HG02870 (cell line): ENCODE measurements at regions not wholly inside any gene's neighbourhood (a gene's known extent, or its start where the extent isn't known, plus 50 kb on each side); places are given as distances from the start of the nearest gene placed in this dataset.
"Not testable (repeated sequence)": the region's sequence is repeated elsewhere in the genome, so short reads cannot be mapped to it uniquely, and the experiment has no call there.

ENCODE experiments used
- ATAC-seq: cut with Tn5 transposase; IDR thresholded peaks from one replicate; pipeline ENCODE4 v1.9.1; 2021; ENCODE audit warnings: mild to moderate bottlenecking, moderate library complexity; ENCODE audit not compliant: unreplicated experiment

DNA sequence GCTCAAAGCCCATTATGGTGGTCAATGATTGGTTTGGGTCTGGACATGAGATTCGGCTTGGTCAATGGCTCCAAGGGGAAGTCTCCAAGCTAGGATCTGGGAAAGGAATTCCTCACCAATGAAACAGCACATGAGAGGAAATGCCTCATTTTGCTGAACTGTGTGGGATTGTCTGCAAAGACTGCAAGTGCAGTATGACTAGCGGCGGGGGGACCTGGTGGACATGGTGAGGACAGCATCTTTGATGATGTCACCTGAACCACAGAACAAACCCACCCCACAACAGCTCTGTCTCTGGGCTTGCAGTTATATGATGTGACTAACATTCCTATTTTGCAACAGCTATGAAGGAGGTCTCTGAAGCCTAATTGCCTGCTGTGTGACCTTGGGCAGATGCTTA is 50.6 kb upstream of the NKD1 start:
- no peak for ATAC-seq

DNA sequence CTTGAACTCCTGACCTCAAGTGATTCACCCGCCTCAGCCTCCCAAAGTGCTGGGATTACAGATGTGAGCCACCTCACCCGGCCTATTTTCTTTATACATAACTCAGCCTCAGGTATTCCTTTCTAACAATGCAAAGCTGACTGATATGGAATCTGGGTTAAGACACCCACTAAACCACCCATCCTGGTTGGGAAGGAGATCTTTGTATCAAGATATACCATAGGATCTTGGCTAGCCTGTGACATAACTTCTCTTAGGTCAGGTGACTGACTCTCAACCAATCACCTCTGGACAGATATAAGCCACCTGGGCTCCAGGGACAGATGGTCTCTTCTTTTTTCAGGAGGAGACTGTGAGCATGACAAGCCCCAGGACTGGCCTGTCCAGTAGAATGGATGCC is 51.2 kb upstream of the NKD1 start:
- no peak for ATAC-seq

DNA sequence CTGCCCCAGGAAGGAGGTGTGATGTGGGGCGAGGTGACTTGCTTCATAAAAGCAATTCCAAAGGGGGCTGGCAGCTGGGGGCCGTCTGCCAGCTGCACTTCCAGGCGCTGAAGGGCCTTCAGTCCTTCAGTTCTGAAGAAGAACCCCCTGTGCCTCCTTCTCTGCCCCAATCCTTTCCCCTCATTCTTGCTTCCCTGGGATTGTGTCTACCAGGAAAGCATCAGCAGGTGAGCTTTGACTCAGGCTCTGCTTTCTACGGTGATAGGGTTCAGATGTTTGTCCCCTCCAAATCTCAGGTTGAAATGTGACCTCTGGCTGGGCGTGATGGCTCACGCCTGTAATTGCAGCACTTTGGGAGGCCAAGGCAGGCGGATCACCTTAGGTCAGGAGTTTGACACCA is 52.5 kb upstream of the NKD1 start:
- no peak for ATAC-seq

DNA sequence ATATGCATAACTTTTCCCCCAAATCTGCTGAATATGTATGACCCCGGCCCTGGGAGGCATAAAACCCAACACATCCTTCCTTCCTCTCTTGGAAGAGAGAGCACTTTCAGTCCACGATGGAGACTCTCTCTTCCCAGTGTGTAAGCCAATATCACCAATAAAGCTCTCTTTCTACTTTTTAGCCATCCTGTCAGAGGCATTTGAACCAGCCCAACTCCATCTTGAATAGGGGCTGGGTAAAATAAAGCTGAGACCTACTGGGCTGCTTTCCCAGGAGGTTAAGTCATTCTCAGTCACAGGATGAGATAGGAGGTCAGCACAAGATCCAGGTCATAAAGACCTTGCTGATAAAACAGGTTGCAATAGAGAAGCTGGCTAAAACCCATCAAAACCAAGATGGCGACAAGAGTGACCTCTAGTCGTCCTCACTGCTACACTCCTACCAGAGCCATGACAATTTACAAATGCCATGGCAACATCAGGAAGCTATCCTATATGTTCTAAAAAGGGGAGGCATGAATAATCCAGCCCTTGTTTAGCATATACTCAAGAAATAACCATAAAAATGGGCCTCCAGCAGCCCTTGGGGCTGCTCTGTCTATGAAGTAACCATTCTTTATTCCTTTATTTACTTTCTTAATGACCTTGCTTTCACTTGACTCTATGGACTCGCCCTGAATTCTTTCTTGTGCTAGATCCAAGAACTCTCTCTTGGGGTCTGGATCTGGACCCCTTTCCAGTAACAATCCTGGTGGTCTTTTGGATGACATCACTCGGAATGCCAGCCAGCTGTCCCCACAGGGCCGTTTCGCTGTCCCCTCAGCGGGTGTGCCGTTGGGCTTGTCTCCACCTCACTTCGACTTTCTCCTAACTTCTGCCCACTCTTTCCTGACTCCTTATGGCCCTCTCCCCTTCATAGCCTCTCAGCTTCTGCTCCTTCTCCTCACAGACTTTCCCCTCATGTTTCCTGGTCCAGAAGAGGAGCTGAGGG is 53.4 kb upstream of the NKD1 start:
- ATAC-seq, result no peak

DNA sequence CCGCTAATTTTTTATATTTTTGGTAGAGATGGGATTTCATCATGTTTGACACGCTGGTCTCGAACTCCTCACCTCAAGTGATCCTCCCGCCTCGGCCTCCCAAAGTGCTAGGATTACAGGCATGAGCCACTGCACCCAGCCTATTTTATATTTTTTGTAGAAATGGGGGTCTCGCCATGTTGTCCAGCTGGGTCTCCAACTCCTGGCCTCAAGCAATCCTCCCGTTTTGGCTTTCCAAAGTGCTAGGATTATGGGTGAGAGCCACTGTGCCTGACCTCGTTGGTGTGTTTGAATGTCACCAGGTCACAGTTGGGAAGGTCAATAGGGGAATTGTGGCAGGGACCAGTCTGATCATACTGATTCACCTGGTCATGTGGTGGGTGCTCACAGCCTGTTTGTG is 56.7 kb upstream of the NKD1 start:
- no peak for ATAC-seq

DNA sequence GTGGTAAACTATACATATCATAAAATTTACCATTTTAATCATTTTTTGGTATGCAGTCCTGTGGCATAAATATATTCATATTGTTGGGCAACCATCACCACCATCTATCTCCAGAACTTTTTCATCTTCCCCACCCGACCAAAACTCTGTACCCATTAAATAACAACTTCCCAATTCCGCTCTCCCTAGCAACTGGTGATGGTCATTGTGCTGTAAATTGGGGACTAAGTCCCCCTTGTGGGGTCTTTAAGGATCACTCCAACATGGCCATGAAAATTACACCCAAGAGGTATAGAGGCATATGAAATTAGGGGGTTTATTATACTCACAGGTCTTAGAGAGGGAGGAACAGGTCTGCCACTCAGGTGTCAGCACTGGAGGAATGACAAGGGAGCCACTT is 57.4 kb upstream of the NKD1 start:
- no peak for ATAC-seq

DNA sequence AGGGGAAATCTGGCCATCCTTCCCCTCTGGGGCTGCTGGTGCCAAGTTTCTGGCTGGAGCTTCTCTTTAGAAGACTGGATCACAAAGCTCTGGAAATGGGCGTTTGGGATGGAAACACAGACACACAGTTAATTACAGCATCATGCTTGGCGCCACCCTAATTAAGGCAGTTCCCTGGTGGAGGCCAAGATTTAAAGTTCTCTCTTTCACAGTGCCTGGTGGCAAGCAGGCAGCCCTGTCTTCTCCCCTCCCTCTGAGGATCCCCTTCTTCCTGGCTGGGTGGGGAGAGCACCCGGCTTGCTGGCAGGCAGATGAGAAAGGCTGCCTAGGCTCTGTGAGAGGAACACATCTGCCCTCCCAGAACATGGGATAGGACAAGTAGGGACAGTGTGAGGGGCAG is 59.0 kb upstream of the NKD1 start:
- no peak for ATAC-seq

DNA sequence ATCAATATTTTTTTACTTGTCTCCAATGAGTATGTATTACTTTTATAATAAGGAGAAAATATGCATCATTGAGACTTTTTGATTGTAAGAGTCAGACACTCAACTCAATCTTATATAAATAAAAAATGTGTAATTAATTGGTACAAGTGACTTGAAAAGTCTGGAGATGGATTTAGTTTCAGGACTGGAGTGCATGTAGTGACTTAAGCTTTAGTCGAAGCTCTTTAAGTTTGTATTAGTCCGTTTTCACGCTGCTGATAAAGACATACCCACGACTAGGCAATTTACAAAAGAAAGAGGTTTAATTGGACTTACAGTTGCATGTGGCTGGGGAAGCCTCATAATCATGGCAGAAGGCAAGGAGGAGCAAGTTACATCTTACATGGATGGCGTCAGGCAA is 60.7 kb upstream of the NKD1 start:
- ATAC-seq, result no peak

DNA sequence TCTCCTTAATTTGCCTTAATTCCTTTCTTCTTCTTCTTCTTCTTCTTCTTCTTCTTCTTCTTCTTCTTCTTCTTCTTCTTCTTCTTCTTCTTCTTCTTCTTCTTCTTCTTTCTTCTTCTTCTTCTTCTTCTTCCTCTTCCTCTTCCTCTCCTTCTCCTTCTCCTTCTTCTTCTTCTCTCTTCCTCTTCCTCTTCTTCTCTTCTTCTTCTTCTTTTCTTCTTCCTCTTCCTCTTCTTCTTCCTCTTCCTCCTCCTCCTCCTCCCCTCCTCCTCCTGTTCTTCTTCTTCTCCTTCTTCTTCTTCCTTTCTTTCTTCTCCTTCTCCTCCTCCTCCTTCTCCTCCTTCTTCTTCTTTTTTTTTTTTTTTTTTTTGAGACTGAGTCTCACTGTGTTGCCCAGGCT is 62.0 kb upstream of the NKD1 start:
- not testable (repeated sequence) for ATAC-seq

DNA sequence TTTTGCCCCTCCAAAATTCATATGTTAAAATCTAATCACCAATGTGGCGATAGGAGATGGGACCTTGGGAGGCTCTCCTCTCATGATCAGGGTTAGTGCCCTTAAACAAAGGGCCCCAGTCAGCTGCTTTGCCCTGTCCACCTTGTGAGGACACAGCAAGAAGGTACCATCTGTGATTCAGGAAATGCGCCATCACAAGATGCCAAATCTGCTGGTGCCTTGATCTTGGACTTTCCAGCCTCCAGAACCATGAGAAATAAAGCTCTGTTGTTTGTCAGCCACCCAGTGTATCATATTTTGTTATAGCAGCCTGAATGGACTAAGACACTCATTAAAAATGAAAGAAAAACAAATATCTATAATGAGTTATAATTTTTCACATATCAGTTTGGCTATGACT is 63.0 kb upstream of the NKD1 start:
- ATAC-seq, result no peak

DNA sequence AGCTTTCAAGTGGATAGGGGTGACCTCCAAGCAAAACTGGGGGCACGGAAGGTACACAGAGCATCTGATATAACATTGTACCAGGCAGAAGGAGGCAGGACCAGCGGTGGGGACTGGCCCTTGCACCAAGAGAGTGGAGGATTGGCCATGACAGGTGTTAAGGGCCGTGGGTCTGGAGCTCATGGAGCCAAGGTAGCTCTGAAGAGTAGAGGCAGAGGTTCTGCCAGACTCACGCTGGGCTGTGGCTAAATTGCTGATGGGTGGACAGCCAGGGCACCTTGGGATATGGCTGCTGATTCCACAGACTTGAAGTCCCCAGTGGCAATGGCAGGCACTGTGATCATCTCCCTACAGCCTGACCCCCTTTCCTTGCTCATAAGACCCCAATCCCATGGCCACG is 65.9 kb upstream of the NKD1 start:
- no peak for ATAC-seq

DNA sequence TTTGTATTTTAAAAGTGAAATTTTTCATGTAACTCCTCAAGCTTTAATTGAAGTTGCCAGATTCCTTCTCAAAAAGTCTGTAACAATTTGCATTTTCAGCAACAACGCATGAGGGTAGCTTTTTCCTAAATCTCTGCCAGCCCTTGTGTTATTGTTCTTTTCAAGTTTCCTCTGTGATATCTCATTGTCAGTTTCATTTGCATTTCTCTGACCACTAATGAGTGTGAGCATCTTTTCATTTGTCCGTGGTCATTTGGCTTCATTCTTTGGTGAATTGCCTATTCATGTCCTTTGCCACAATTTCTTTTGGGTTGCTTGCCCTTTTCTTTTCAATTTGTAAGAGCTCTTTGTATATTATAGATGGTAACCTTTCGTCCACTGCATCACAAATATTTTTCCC is 68.0 kb upstream of the NKD1 start:
- no peak for ATAC-seq

DNA sequence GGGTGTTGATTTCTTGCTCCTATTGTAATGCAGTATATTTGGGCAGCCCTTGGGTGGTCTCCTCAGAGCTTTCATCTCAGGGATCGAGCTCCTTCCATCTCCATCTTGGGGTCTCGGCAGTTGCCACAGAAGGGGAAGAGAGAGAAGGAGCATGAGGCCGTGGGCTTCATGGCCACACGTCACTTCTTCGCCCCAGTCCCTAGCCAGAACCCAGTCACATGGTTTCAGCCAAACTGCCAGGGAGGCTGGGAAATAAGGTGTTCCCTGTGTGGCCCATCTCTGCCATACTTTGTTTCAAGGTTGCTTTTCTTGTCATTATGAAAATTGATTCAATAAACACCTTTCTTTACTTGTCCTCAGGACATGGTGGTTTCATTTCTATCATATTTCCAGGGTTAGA is 68.4 kb upstream of the NKD1 start:
- ATAC-seq, result no peak

DNA sequence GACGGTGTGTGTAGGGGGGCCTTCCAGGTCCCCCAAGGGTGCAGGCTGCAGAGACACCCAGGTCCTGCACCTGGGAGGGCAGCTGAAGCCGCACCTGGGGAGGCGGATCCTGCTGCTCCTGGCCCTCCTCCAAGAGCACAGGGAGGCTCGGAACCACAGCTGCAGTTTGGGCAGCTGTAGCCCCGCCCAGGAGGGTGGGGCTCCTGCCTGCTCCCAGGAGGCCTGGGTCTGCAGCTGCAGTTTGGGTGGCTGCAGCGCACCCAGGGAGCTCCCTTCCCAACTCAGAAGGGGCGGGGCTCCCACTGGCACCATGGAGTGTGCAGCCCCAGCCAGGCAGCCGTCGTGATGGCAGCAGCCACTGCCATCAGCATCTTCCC is 69.4 kb upstream of the NKD1 start:
- ATAC-seq, result no peak

DNA sequence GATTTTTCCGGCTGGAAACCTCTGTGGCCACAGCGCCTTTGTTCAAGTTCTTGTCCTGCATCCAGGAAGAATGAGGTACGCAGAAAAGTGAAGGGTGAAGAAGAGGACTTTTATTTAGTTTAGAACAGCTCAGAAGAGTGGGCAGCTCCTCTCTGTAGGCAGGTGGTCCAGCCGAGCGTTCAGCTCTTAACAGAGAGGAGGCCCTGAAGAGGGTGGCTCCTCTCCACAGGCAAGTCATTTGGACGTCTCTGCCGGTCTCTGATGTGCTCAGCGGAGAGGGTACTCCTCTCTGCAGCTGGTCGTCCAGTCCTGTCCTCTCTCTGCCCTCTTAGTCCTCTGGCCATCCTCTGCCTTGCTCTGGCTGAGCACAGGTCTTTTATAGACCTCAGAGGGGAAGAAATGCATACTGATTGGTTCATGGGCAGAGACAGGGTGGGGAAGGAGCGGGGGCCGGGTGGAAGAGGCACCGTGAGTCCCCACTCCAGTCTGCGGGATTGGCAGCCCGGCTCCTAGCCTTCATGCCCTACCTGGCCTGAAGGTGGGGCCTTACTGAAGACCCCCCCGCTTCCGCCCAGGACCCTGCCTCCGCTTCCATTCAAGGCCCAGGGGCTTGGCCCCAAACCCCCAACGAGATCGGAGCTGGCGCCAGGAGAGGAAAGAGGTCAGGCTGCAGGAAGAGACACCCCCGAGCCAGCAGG is 70.0 kb upstream of the NKD1 start:
- ATAC-seq, result no peak

DNA sequence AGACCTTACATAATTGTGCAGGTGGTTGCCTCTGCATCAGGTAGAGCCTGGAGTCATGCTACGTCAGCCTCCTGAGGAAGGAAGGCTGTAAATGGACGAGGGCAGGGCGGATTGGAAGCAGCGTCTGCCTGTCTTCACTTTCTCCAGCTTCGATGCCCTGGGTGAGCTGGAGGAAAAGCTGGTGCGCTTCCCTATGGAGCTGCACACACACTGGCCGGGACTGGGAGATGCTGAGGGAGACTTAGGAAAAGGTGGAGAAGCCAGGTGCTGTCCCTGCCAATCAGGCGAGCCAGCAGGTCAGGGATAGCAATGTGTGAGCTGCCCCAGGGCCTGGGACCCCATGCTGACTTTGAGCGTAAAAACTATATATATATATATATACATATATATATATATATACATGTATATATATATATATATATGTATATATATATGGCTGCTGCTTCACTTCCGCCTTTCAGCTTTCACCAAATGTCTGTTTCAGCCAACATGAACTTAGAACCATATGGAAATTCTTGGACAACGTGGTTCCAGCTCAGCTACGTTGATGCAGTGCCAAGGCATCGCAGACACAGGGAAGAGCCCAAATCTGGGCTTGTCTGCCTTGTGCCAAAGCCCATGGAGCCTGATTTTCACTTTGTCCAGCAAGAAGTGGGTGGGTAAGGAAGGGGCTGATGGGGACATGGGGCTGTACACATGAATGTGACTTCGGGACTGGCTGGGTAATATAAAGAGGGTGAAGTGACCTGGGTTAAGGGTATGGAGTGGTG is 71.5 kb upstream of the NKD1 start:
- no peak for ATAC-seq

DNA sequence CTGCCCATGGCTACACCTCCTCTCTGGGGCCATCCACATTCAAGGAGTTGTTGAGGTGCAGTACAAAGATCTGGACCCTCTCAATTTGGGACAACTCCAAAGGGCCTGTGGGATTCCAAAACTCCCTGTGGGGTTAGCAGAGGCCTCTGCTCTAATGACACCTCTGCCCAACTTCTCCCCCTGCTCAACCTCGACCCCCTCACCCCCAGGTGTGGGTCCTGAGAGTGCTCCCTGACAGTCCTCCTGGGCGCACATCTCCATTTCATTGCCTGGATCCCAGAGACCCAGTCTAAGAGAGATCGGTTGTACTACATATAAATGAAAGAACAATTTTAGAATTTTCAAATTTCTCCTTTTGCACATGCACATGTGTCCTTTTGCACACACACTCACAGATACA is 73.0 kb upstream of the NKD1 start:
- no peak for ATAC-seq

DNA sequence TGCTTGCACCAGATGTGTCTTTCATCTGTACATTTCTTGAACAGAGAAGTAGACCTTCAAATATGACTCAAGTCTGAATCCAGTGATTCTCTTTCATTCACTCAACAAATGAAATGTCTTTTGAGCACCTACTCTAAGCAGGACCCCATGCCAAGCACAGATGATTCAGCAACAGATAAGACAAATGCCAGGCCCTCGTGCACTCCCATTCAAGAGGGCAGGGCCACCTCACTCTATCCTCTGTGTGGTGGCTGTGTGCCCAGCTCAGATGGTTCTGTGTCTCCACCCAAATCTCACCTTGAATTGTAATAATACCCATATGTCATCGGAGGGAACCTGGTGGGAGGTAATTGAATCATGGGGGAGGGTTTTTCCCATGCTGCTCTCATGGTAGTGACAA is 74.1 kb upstream of the NKD1 start:
- no peak for ATAC-seq

DNA sequence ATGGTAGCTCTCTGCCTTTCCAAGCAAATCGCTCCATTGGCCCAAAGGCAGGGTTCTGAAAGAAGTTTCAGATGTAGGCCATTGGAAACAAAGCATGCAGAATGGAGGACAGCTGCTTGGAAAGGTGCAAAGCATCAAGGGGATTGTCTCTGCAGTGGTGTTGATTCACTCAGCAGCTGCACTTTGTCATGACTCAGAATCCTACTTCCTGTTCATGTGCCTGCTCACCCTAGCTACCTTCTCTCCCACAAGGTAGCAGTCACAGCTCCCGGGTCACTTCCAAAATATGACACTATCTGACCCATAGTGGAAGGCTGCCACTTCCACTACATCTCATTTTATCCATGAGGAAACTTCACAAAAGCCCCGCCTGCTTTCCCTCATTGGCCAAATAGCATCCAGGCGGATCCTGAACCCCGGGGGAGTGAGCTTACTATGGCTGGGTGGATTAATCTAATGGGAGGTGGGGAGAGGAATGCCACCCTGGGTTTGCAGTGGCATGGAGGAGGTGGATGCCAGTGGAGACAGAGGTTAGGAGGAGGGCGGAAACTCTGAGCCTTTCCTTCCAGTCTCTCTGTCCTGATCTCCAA is 74.7 kb upstream of the NKD1 start:
- peak; percentile 71 for ATAC-seq

DNA sequence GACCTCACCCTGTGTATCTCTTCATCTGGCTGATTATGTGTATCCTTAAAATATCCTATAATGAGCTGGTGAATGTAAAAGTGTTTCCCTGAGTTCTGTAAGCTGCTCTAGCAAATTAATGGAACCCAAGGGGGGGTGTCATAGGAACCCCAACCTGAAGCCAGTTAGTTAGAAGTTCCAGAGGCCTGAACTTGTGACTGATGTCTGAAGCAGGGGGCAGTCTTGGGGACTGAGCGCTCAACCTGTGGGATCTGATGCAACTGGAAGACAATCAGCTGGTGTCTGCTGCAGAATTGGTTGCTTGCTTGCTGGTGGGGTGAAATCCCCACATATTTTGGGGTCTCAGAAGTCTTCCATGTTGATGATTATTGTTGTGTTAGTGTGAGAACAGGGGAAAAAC is 75.7 kb upstream of the NKD1 start:
- no peak for ATAC-seq

DNA sequence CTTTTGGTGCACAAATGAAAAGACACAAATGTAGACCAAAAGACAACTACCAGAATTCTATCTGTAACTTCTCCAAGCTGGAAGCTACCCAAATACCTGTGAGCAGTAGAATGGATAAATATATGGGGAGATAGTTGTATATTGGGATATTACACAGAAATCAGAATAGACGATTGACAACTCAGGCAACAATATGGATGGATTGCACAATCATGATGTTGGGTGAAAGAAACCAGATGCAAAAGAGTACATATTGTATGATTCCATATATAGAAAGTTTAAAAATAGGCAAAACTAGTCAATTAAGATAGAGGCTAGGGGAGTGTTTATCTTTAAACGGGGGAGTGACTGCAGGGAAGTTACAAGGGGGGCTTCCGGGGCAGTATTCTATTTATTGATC is 77.5 kb upstream of the NKD1 start:
- ATAC-seq, result no peak
